Natural killer cell (primary cell): ENCODE measurements at regions not wholly inside any gene's neighbourhood (a gene's known extent, or its start where the extent isn't known, plus 50 kb on each side); places are given as distances from the start of the nearest gene placed in this dataset.
"Not testable (repeated sequence)": the region's sequence is repeated elsewhere in the genome, so short reads cannot be mapped to it uniquely, and the experiment has no call there.

Experiments used
- ATAC-seq, 3 donors: fragments of 150-1000 bp in 2 of 3; fragments of 200-7000 bp in 1 of 3; cut with Tn5 transposase; 1 replicate in 1 of 3; 2 replicates in 2 of 3; pipeline ENCODE4 v1.10.0; 2021; ENCODE audit warnings: mild to moderate bottlenecking in 2 of 3, moderate library complexity in 2 of 3
- DNase-seq, 2 donors: peaks; one replicate each; pipeline versions ENCODE4 v3.0.0 to v3.0.0-alpha.2; 2013 to 2021; ENCODE audit warnings: mixed read lengths in 1 of 2
- H3K27ac ChIP-seq: one replicate; pipeline ENCODE4 v1.5.1; 2013; ENCODE audit warnings: mild to moderate bottlenecking, low read length
- H3K27me3 ChIP-seq: one replicate; pipeline ENCODE4 v1.6.1; 2013; ENCODE audit warnings: low read length; ENCODE audit not compliant: control insufficient read depth, insufficient read depth
- H3K36me3 ChIP-seq: one replicate; pipeline ENCODE4 v1.6.1; 2013; ENCODE audit warnings: low read length; ENCODE audit not compliant: control insufficient read depth, insufficient read depth
- H3K4me1 ChIP-seq: one replicate; pipeline ENCODE4 v1.6.1; 2013; ENCODE audit warnings: low read length; ENCODE audit not compliant: control insufficient read depth, insufficient read depth
- H3K4me3 ChIP-seq: one replicate; pipeline ENCODE4 v1.5.1; 2013; ENCODE audit warnings: low read length
- H3K9me3 ChIP-seq: one replicate; pipeline ENCODE4 v1.6.1; 2013; ENCODE audit warnings: low read length; ENCODE audit not compliant: control insufficient read depth, insufficient read depth
- H3K27ac Mint-ChIP-seq, 2 donors: one replicate each; pipeline ENCODE4 v1.8.0; 2022; ENCODE audit warnings: mild to moderate bottlenecking in 2 of 2, mixed read lengths in 2 of 2, moderate library complexity in 1 of 2
- H3K27me3 Mint-ChIP-seq, 2 donors: one replicate each; pipeline ENCODE4 v1.8.0; 2022; ENCODE audit warnings: low read depth in 2 of 2, mixed read lengths in 2 of 2
- H3K36me3 Mint-ChIP-seq: one replicate; pipeline ENCODE4 v1.8.0; 2022; ENCODE audit warnings: mixed read lengths
- H3K4me1 Mint-ChIP-seq, 2 donors: one replicate each; pipeline ENCODE4 v1.8.0; 2022; ENCODE audit warnings: mixed read lengths in 2 of 2
- H3K4me3 Mint-ChIP-seq: one replicate; pipeline ENCODE4 v1.8.0; 2022; ENCODE audit warnings: mild to moderate bottlenecking, moderate library complexity, mixed read lengths
- H3K9me3 Mint-ChIP-seq, 2 donors: one replicate each; pipeline ENCODE4 v1.8.0; 2022; ENCODE audit warnings: mixed read lengths in 2 of 2
- WGBS: methylation state at CpG from one replicate; pipeline ENCODE4 v1.1.7; 2013; ENCODE audit warnings: missing lambda C conversion rate; ENCODE audit not compliant: insufficient coverage; 5-methylcytosine and 5-hydroxymethylcytosine counted together
- intact Hi-C: fragments of 100-400 bp; cut with micrococcal nuclease; formaldehyde crosslinking; loops from one replicate; pipeline ENCODE4 v1.14.2; 2022
- TF ChIP-seq, protein P1 (sequence below): fragments of 200-600 bp; IDR thresholded peaks from one replicate; pipeline ENCODE4 v1.8.0; 2022; ENCODE audit warnings: antibody characterized with exemption

DNA sequence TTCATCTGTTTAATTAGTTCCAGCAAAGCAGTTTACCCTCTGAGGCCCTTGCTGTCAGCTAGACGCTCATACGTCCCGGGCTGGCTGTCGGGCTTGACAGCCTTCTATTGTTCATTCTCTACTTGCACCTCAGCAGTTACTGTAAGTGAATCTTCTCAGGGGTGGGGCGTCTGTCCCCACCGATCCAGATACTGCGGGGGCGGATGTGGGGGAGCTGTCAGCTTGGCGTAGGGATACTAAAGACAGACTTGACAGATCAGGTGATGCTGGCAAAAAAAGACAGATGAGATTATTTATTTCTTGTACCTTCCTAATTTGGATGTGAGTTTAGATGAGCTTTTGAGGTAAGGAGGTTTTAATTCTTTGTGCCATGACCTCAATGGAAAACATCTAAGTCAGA lies 315.3 kb downstream of the NR2F2 start:
- no peaks in the 10 kb centered on the region for H3K9me3 ChIP-seq
- DNase-seq (no peak), ATAC-seq (no peak)
- no peaks in the 10 kb centered on the region for H3K4me1 Mint-ChIP-seq
- H3K27me3 ChIP-seq = no peaks in the 10 kb centered on the region
- peaks cover 3 to 4% of the 10 kb centered on the region in 2 donors for H3K9me3 Mint-ChIP-seq
- no peaks in the 10 kb centered on the region for H3K27me3 Mint-ChIP-seq
- 96% methylated on average over 9 of the region's 9 CpGs for WGBS
- TF ChIP-seq, protein P1, sequence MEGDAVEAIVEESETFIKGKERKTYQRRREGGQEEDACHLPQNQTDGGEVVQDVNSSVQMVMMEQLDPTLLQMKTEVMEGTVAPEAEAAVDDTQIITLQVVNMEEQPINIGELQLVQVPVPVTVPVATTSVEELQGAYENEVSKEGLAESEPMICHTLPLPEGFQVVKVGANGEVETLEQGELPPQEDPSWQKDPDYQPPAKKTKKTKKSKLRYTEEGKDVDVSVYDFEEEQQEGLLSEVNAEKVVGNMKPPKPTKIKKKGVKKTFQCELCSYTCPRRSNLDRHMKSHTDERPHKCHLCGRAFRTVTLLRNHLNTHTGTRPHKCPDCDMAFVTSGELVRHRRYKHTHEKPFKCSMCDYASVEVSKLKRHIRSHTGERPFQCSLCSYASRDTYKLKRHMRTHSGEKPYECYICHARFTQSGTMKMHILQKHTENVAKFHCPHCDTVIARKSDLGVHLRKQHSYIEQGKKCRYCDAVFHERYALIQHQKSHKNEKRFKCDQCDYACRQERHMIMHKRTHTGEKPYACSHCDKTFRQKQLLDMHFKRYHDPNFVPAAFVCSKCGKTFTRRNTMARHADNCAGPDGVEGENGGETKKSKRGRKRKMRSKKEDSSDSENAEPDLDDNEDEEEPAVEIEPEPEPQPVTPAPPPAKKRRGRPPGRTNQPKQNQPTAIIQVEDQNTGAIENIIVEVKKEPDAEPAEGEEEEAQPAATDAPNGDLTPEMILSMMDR = no peak
- intact Hi-C loops = no loop called here
- H3K4me3 Mint-ChIP-seq = no peak overlapping the region
- no peaks in the 10 kb centered on the region for H3K4me1 ChIP-seq
- H3K27ac ChIP-seq = no peak overlapping the region
- H3K4me3 ChIP-seq = no peak overlapping the region
- no peak overlapping the region for H3K27ac Mint-ChIP-seq
- H3K36me3 ChIP-seq = no peaks in the 10 kb centered on the region
- no peaks in the 10 kb centered on the region for H3K36me3 Mint-ChIP-seq

DNA sequence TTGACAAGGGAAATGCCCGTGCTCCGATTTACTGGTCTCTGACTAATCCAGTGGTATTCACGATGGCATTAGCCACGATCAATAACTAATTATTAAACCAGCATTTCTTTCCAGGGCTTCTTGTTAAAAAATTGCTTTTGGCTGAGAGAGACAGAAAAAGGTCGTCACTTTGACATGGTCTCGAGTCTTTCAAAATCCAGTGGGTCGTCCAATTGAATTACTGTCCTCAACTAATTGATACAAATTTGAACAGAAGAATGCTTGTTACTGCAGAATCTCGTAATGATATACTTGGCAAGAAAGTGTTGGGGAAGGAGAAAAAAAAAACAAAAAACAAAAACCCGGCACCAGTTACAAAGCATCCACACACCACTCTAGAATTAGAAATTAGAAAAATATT lies 318.4 kb downstream of the NR2F2 start:
- Mint-ChIP-seq H3K36me3 (no peaks in the 10 kb centered on the region), H3K9me3 (peaks cover 0 to 5% of the 10 kb centered on the region in 2 donors), H3K4me3 (no peak overlapping the region), H3K4me1 (no peaks in the 10 kb centered on the region), H3K27ac (no peak overlapping the region), H3K27me3 (no peaks in the 10 kb centered on the region)
- 86% methylated on average over 7 of the region's 9 CpGs for WGBS
- ATAC-seq (no peak), DNase-seq (no peak)
- Histone ChIP-seq H3K27me3 (no peaks in the 10 kb centered on the region), H3K4me3 (no peak overlapping the region), H3K9me3 (no peaks in the 10 kb centered on the region), H3K36me3 (no peaks in the 10 kb centered on the region), H3K27ac (no peak overlapping the region), H3K4me1 (no peaks in the 10 kb centered on the region)
- intact Hi-C loops = no loop called here
- TF ChIP-seq, protein P1 = no peak

DNA sequence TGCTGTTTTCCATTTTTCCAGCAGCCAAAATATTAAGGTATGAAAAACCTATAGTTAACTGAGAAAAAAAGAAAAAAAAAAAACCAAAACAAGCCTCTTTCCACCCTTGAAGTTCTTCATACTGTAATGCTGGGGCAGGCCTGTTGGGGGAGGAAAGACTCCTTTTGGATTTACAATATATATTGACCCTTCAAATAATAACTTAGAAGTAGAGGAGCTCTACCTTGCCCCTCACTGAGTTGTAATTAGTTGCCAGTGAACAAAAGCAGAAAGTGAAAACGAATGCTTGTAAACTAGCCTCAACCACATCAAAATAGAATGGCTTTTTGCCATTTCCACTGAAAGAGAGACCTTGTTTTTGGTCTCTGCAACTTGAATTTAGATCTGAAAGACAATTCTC lies 326.6 kb downstream of the NR2F2 start:
- H3K4me3 ChIP-seq = no peak overlapping the region
- WGBS = 36% methylated on average over 1 of the region's 1 CpG
- no peaks in the 10 kb centered on the region for H3K27me3 ChIP-seq
- DNase-seq (no peak), ATAC-seq (no peak)
- no peaks in the 10 kb centered on the region for H3K4me1 ChIP-seq
- no peak overlapping the region for H3K27ac ChIP-seq
- H3K9me3 ChIP-seq = no peaks in the 10 kb centered on the region
- Mint-ChIP-seq H3K4me3 (no peak overlapping the region), H3K36me3 (no peaks in the 10 kb centered on the region), H3K4me1 (no peaks in the 10 kb centered on the region), H3K27ac (no peak overlapping the region), H3K9me3 (peaks cover 0 to 5% of the 10 kb centered on the region in 2 donors), H3K27me3 (no peaks in the 10 kb centered on the region)
- TF ChIP-seq, protein P1 = no peak
- intact Hi-C loops = no loop called here
- no peaks in the 10 kb centered on the region for H3K36me3 ChIP-seq

DNA sequence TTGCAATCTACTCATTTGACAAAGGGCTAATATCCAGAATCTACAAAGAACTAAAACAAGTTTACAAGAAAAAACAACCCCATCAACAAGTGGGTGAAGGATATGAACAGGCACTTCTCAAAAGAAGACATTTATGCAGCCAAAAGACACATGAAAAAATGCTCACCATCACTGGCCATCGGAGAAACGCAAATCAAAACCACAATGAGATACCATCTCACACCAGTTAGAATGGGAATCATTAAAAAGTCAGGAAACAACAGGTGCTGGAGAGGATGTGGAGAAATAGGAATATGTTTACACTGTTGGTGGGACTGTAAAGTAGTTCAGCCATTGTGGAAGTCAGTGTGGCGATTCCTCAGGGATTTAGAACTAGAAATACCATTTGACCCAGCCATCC lies 336.5 kb downstream of the NR2F2 start:
- H3K4me3 Mint-ChIP-seq, H3K9me3 ChIP-seq, intact Hi-C loops, H3K36me3 Mint-ChIP-seq, DNase-seq, H3K4me1 ChIP-seq, H3K4me3 ChIP-seq, H3K27me3 Mint-ChIP-seq, H3K27me3 ChIP-seq, H3K4me1 Mint-ChIP-seq, H3K36me3 ChIP-seq, H3K9me3 Mint-ChIP-seq, H3K27ac Mint-ChIP-seq, ATAC-seq, H3K27ac ChIP-seq: not testable (repeated sequence)
- no CpG with 5 or more reads among the region's 3 CpGs for WGBS
